Endothelial cell of umbilical vein (primary cell): ENCODE measurements at regions not wholly inside any gene's neighbourhood (a gene's known extent, or its start where the extent isn't known, plus 50 kb on each side); places are given as distances from the start of the nearest gene placed in this dataset.

Source experiments
- BruUV-seq: library from RNA; stranded (reverse); fragments of 400-500 nt; replicated peaks from 2 replicates; lab custom pipeline; 2021; lab: Mats Ljungman, UMichigan
- CTCF ChIA-PET: fragments of 300-600, 350-600 bp; sonication (Branson Sonifier 250); formaldehyde crosslinking; loops from one replicate; lab custom pipeline; 2021; ENCODE audit warnings: antibody characterized with exemption, inconsistent platforms; lab: Charles Lee
- POLR2A ChIA-PET: fragments of 300-600, 350-600 bp; sonication (Branson Sonifier 250); formaldehyde crosslinking; loops from one replicate; lab custom pipeline; 2021; ENCODE audit warnings: antibody characterized with exemption, inconsistent platforms; lab: Charles Lee
- DNase-seq: peaks from one replicate; pipeline ENCODE4 v3.0.0-alpha.2; 2011; ENCODE audit warnings: low read depth, low spot score
- FAIRE-seq: peaks from 2 replicates; lab custom pipeline; 2011; peaks lifted over from hg19 to GRCh38; lab: Jason Lieb, UNC
- H2AFZ ChIP-seq: 2 replicates; pipeline ENCODE4 v1.6.0; 2012; ENCODE audit warnings: low read depth, low read length, control low read depth, inconsistent platforms
- H3K27ac ChIP-seq: 2 replicates; pipeline ENCODE4 v1.5.1; 2011; ENCODE audit warnings: low read depth, mild to moderate bottlenecking, control low read depth, low read length, moderate library complexity; ENCODE audit not compliant: insufficient read depth
- H3K27me3 ChIP-seq, 2 experiments: 2 replicates each; pipeline versions ENCODE4 v1.6.0 to v1.6.1; 2011; ENCODE audit warnings: low read length in 2 of 2, mixed read lengths in 1 of 2; ENCODE audit not compliant: control insufficient read depth in 2 of 2, insufficient read depth in 2 of 2
- H3K36me3 ChIP-seq, 2 experiments: 2 replicates in 1 of 2; 3 replicates in 1 of 2; pipeline ENCODE4 v1.5.1; 2011; ENCODE audit warnings: low read length in 2 of 2, mild to moderate bottlenecking in 1 of 2, moderate library complexity in 1 of 2; ENCODE audit not compliant: control insufficient read depth in 2 of 2, insufficient read depth in 2 of 2; ENCODE audit errors: extremely low read depth in 1 of 2
- H3K4me1 ChIP-seq: 3 replicates; pipeline ENCODE4 v1.5.1; 2011; ENCODE audit warnings: mild to moderate bottlenecking, low read length; ENCODE audit not compliant: control insufficient read depth, insufficient read depth; ENCODE audit errors: extremely low read depth
- H3K4me2 ChIP-seq: 2 replicates; pipeline ENCODE4 v1.6.1; 2011; ENCODE audit warnings: low read length, control low read depth, mixed read lengths; ENCODE audit not compliant: insufficient read depth
- H3K4me3 ChIP-seq, 3 experiments: fragments of 200-600 bp in 1 of 3; sonication (generic), shearing (Covaris generic) in 1 of 3; replicated peaks in 1 of 3; 2 replicates each; pipeline ENCODE4 v1.5.1; 2011 to 2016; ENCODE audit warnings: control low read depth in 3 of 3, low read length in 3 of 3, mild to moderate bottlenecking in 2 of 3, inconsistent platforms in 1 of 3, low read depth in 1 of 3, moderate library complexity in 1 of 3; ENCODE audit not compliant: insufficient read depth in 1 of 3
- H3K79me2 ChIP-seq: 2 replicates; pipeline ENCODE4 v1.6.0; 2012; ENCODE audit warnings: low read length, inconsistent platforms; ENCODE audit not compliant: control insufficient read depth, insufficient read depth
- H3K9ac ChIP-seq: replicated peaks from 2 replicates; pipeline ENCODE3; 2011; ENCODE audit warnings: low read length, control low read depth; ENCODE audit not compliant: insufficient read depth; ENCODE audit errors: extremely low read depth
- H3K9me1 ChIP-seq: replicated peaks from 3 replicates; pipeline ENCODE4 v1.6.0; 2011; ENCODE audit warnings: mild to moderate bottlenecking, low read length; ENCODE audit not compliant: control insufficient read depth, insufficient read depth; ENCODE audit errors: extremely low read depth
- H3K9me3 ChIP-seq: replicated peaks from 2 replicates; pipeline ENCODE4 v1.5.1; 2012; ENCODE audit warnings: low read length, inconsistent platforms; ENCODE audit not compliant: control insufficient read depth, insufficient read depth
- H4K20me1 ChIP-seq: replicated peaks from 2 replicates; pipeline ENCODE3; 2011; ENCODE audit warnings: mild to moderate bottlenecking, low read length; ENCODE audit not compliant: control insufficient read depth, insufficient read depth; ENCODE audit errors: extremely low read depth
- EZH2 ChIP-seq: IDR thresholded peaks from 2 replicates; pipeline ENCODE4 v1.6.1; 2012; ENCODE audit warnings: borderline replicate concordance, low read depth, mild to moderate bottlenecking, moderate library complexity, low read length, inconsistent platforms; ENCODE audit not compliant: severe bottlenecking
- FOS ChIP-seq: IDR thresholded peaks from 2 replicates; pipeline ENCODE4 v1.6.1; 2011; ENCODE audit warnings: mild to moderate bottlenecking, low read length, moderate library complexity, borderline replicate concordance; ENCODE audit not compliant: insufficient read depth
- GATA2 ChIP-seq: IDR thresholded peaks from 2 replicates; pipeline ENCODE4 v1.7.0; 2011; ENCODE audit warnings: low read depth, mild to moderate bottlenecking, moderate library complexity, mixed read lengths, low read length; ENCODE audit not compliant: insufficient read length, insufficient read depth
- JUN ChIP-seq: IDR thresholded peaks from 2 replicates; pipeline ENCODE4 v1.6.1; 2011; ENCODE audit warnings: borderline replicate concordance, low read depth; ENCODE audit not compliant: insufficient read length, insufficient read depth
- MYC ChIP-seq: IDR thresholded peaks from one replicate; pipeline ENCODE4 v1.6.1; 2011; ENCODE audit warnings: mild to moderate bottlenecking, low read depth, low read length
- POLR2A ChIP-seq: IDR thresholded peaks from 2 replicates; pipeline ENCODE4 v1.6.1; 2012; ENCODE audit warnings: low read depth, mild to moderate bottlenecking, control low read depth, low read length
- POLR2AphosphoS5 ChIP-seq: IDR thresholded peaks from 2 replicates; pipeline ENCODE4 v1.6.1; 2012; ENCODE audit warnings: low read depth, mild to moderate bottlenecking, control low read depth, low read length, moderate library complexity; ENCODE audit not compliant: insufficient read depth
- dilution Hi-C: fragments of 300-500 bp; cut with MboI; formaldehyde crosslinking; loops from one replicate; pipeline ENCODE4 v1.15.0; 2019; ENCODE audit warnings: low sequenced_read_pairs; ENCODE audit not compliant: extremely low pct_ligation_motif_present
- intact Hi-C: fragments of 100-400 bp; cut with micrococcal nuclease; formaldehyde crosslinking; loops from one replicate; pipeline ENCODE4 v1.10.0; 2022
- TF ChIP-seq, protein P1 (sequence below), 2 donors: IDR thresholded peaks; 1 replicate in 1 of 2; 2 replicates in 1 of 2; pipeline ENCODE4 v1.5.1; 2011; ENCODE audit warnings: low read length in 2 of 2, mild to moderate bottlenecking in 2 of 2, moderate library complexity in 2 of 2, control low read depth in 1 of 2, inconsistent platforms in 1 of 2, low read depth in 1 of 2; ENCODE audit not compliant: insufficient read depth in 1 of 2; ENCODE audit errors: extremely low read depth in 1 of 2
- TF ChIP-seq, protein P2 (sequence below): IDR thresholded peaks from 2 replicates; pipeline ENCODE4 v1.6.1; 2011; ENCODE audit not compliant: insufficient read depth, insufficient read length

DNA sequence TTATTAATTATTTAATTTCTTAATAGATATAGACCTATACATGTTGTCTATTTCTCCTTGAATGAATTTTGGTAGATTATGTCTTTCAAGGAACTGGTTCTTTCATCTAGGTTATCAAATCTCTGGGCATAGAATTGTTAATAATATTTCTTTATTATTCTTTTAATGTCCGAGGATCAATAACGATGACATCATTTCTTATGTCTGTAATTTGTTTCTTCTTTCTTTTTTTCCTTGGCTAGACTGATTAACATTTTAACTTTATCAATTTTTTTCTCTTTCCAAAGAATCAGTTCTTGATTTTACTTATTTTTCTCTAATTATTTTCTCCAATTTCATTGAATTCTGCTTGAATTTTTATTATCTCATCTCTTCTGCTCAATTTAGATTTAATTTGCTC, 156.0 kb downstream of the ISL1 start:
- H2AFZ ChIP-seq = no peak overlapping the region
- H3K27me3 ChIP-seq = no peaks in the 10 kb centered on the region
- H4K20me1 ChIP-seq = no peaks in the 10 kb centered on the region
- no peak overlapping the region for H3K27ac ChIP-seq
- CTCF ChIA-PET = no interaction called here
- POLR2A ChIA-PET = no interaction called here
- no peaks in the 10 kb centered on the region for H3K4me1 ChIP-seq
- no peak overlapping the region for H3K4me3 ChIP-seq
- no peak for DNase-seq
- TF ChIP-seq, protein P1, sequence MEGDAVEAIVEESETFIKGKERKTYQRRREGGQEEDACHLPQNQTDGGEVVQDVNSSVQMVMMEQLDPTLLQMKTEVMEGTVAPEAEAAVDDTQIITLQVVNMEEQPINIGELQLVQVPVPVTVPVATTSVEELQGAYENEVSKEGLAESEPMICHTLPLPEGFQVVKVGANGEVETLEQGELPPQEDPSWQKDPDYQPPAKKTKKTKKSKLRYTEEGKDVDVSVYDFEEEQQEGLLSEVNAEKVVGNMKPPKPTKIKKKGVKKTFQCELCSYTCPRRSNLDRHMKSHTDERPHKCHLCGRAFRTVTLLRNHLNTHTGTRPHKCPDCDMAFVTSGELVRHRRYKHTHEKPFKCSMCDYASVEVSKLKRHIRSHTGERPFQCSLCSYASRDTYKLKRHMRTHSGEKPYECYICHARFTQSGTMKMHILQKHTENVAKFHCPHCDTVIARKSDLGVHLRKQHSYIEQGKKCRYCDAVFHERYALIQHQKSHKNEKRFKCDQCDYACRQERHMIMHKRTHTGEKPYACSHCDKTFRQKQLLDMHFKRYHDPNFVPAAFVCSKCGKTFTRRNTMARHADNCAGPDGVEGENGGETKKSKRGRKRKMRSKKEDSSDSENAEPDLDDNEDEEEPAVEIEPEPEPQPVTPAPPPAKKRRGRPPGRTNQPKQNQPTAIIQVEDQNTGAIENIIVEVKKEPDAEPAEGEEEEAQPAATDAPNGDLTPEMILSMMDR (IDR thresholded peaks at IDR 0.05; ENCODE audit: extremely low read depth in 1 of 2, insufficient read depth in 1 of 2, low read depth in 1 of 2, low read length in 2 of 2) = no peak
- no peak for TF ChIP-seq EZH2
- no peak for TF ChIP-seq POLR2A
- no peak for TF ChIP-seq GATA2
- TF ChIP-seq JUN = no peak
- TF ChIP-seq MYC = no peak
- TF ChIP-seq, protein P2, sequence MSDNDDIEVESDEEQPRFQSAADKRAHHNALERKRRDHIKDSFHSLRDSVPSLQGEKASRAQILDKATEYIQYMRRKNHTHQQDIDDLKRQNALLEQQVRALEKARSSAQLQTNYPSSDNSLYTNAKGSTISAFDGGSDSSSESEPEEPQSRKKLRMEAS = no peak
- TF ChIP-seq POLR2AphosphoS5 = no peak
- TF ChIP-seq FOS = no peak
- no peaks in the 10 kb centered on the region for H3K79me2 ChIP-seq
- intact Hi-C loops (no loop called here), dilution Hi-C loops (no loop called here)
- no peaks in the 10 kb centered on the region for H3K9me3 ChIP-seq
- H3K9me1 ChIP-seq = no peaks in the 10 kb centered on the region
- H3K4me2 ChIP-seq = no peak overlapping the region
- no peak overlapping the region for H3K9ac ChIP-seq
- no TSS peak for BruUV-seq
- FAIRE-seq = no peak
- H3K36me3 ChIP-seq = no peaks in the 10 kb centered on the region
